H1 (cell line): ENCODE measurements at regions not wholly inside any gene's neighbourhood (a gene's known extent, or its start where the extent isn't known, plus 50 kb on each side); places are given as distances from the start of the nearest gene placed in this dataset.

Source experiments
- CTCF ChIA-PET: fragments of 300-600 bp; sonication (Branson Sonifier 250); formaldehyde crosslinking; loops from one replicate; lab custom pipeline; 2021; ENCODE audit not compliant: partially characterized antibody; lab: Charles Lee
- POLR2A ChIA-PET: fragments of 300-600 bp; sonication (Branson Sonifier 250); formaldehyde crosslinking; loops from one replicate; lab custom pipeline; 2021; ENCODE audit warnings: inconsistent platforms; ENCODE audit not compliant: partially characterized antibody; lab: Charles Lee
- DNase-seq, 2 experiments: peaks; one replicate each; pipeline versions ENCODE4 v3.0.0 to v3.0.0-alpha.2; 2010 to 2022; ENCODE audit warnings: low spot score in 2 of 2, low read depth in 1 of 2, mixed read lengths in 1 of 2
- FAIRE-seq: peaks from 2 replicates; lab custom pipeline; 2011; peaks lifted over from hg19 to GRCh38; lab: Jason Lieb, UNC
- H2AFZ ChIP-seq: 2 replicates; pipeline ENCODE4 v1.8.1; 2012; ENCODE audit warnings: low read length, inconsistent platforms
- H2AK5ac ChIP-seq: 2 replicates; pipeline ENCODE4 v1.6.1; 2013; ENCODE audit warnings: low read depth, low read length
- H2BK120ac ChIP-seq: replicated peaks from 2 replicates; pipeline ENCODE3; 2013; ENCODE audit warnings: low read depth, low read length, inconsistent platforms
- H2BK12ac ChIP-seq: 2 replicates; pipeline ENCODE4 v1.6.1; 2013; ENCODE audit warnings: low read depth, low read length
- H2BK15ac ChIP-seq: 2 replicates; pipeline ENCODE4 v1.6.1; 2013; ENCODE audit warnings: low read length
- H2BK20ac ChIP-seq: 2 replicates; pipeline ENCODE4 v1.6.1; 2013; ENCODE audit warnings: low read length
- H2BK5ac ChIP-seq: 2 replicates; pipeline ENCODE4 v1.6.1; 2013; ENCODE audit warnings: low read depth, low read length
- H3K14ac ChIP-seq: 2 replicates; pipeline ENCODE4 v1.6.1; 2013; ENCODE audit warnings: inconsistent platforms; ENCODE audit not compliant: insufficient read length
- H3K18ac ChIP-seq: 2 replicates; pipeline ENCODE4 v1.6.1; 2013; ENCODE audit warnings: low read length; ENCODE audit errors: extremely low read depth
- H3K23ac ChIP-seq: 2 replicates; pipeline ENCODE4 v1.6.1; 2013; ENCODE audit warnings: inconsistent platforms; ENCODE audit not compliant: insufficient read length
- H3K23me2 ChIP-seq: 2 replicates; pipeline ENCODE4 v1.6.1; 2013; ENCODE audit warnings: low read depth, low read length
- H3K27ac ChIP-seq: 2 replicates; pipeline ENCODE4 v1.6.1; 2011; ENCODE audit warnings: low read depth, low read length, inconsistent platforms
- H3K27me3 ChIP-seq, 4 experiments: replicated peaks in 1 of 4; 1 replicate in 1 of 4; 2 replicates in 3 of 4; pipeline versions ENCODE4 v1.6.1 to v1.8.1; 2011 to 2013; ENCODE audit warnings: low read length in 3 of 4, mild to moderate bottlenecking in 3 of 4, inconsistent platforms in 2 of 4, mixed read lengths in 2 of 4, moderate library complexity in 1 of 4; ENCODE audit not compliant: control insufficient read depth in 3 of 4, insufficient read depth in 3 of 4; ENCODE audit errors: extremely low read depth in 1 of 4
- H3K36me3 ChIP-seq, 4 experiments: 2 replicates each; pipeline versions ENCODE4 v1.6.1 to v1.8.1; 2011 to 2013; ENCODE audit warnings: mild to moderate bottlenecking in 4 of 4, low read length in 3 of 4, moderate library complexity in 2 of 4, control low read depth in 1 of 4, inconsistent platforms in 1 of 4; ENCODE audit not compliant: insufficient read depth in 4 of 4, control insufficient read depth in 2 of 4
- H3K4ac ChIP-seq: replicated peaks from 2 replicates; pipeline ENCODE3; 2013; ENCODE audit warnings: low read length, low read depth, mixed read lengths, inconsistent platforms; ENCODE audit not compliant: insufficient read length
- H3K4me1 ChIP-seq, 4 experiments: replicated peaks in 1 of 4; 1 replicate in 1 of 4; 2 replicates in 3 of 4; pipeline versions ENCODE4 v1.6.1 to v1.8.1; 2011 to 2013; ENCODE audit warnings: low read length in 3 of 4, inconsistent platforms in 2 of 4, mixed read lengths in 1 of 4; ENCODE audit not compliant: insufficient read depth in 4 of 4, control insufficient read depth in 3 of 4
- H3K4me2 ChIP-seq, 2 experiments: 2 replicates each; pipeline versions ENCODE4 v1.6.1 to v1.8.1; 2011 to 2013; ENCODE audit warnings: low read depth in 2 of 2, low read length in 2 of 2, control low read depth in 1 of 2, inconsistent platforms in 1 of 2, mild to moderate bottlenecking in 1 of 2; ENCODE audit not compliant: insufficient read depth in 1 of 2
- H3K4me3 ChIP-seq, 4 experiments: fragments of 200-600, 300-600 bp in 1 of 4; sonication (generic), shearing (Covaris generic), sonication (Bioruptor Twin) in 1 of 4; 2 replicates each; pipeline versions ENCODE4 v1.5.1 to v1.8.1; 2011 to 2016; ENCODE audit warnings: low read length in 4 of 4, low read depth in 3 of 4, control low read depth in 2 of 4, inconsistent platforms in 2 of 4, mild to moderate bottlenecking in 2 of 4, mixed read lengths in 1 of 4, moderate library complexity in 1 of 4; ENCODE audit not compliant: insufficient read depth in 2 of 4; ENCODE audit errors: extremely low read depth in 1 of 4
- H3K56ac ChIP-seq: replicated peaks from 2 replicates; pipeline ENCODE3; 2013; ENCODE audit warnings: low read depth, mild to moderate bottlenecking, mixed read lengths, low read length, inconsistent platforms; ENCODE audit not compliant: insufficient read length
- H3K79me1 ChIP-seq: 2 replicates; pipeline ENCODE4 v1.6.1; 2013; ENCODE audit warnings: low read depth, low read length, control low read depth
- H3K79me2 ChIP-seq, 2 experiments: 2 replicates each; pipeline versions ENCODE4 v1.6.1 to v1.8.1; 2012 to 2013; ENCODE audit warnings: low read length in 2 of 2, mild to moderate bottlenecking in 2 of 2, inconsistent platforms in 1 of 2; ENCODE audit not compliant: insufficient read depth in 2 of 2, control insufficient read depth in 1 of 2
- H3K9ac ChIP-seq, 4 experiments: replicated peaks in 1 of 4; 1 replicate in 1 of 4; 2 replicates in 3 of 4; pipeline versions ENCODE4 v1.6.1 to v1.8.1; 2011 to 2013; ENCODE audit warnings: low read depth in 3 of 4, low read length in 3 of 4, control low read depth in 2 of 4, mild to moderate bottlenecking in 2 of 4, moderate library complexity in 2 of 4, inconsistent platforms in 1 of 4; ENCODE audit errors: extremely low read depth in 1 of 4
- H3K9me3 ChIP-seq, 2 experiments: 2 replicates each; pipeline versions ENCODE4 v1.6.1 to v1.8.1; 2012 to 2013; ENCODE audit warnings: mild to moderate bottlenecking in 2 of 2, moderate library complexity in 2 of 2, control low read depth in 1 of 2, inconsistent platforms in 1 of 2, low read depth in 1 of 2, low read length in 1 of 2, mixed read lengths in 1 of 2; ENCODE audit not compliant: insufficient read depth in 2 of 2
- H4K20me1 ChIP-seq, 2 experiments: replicated peaks in 1 of 2; 2 replicates each; pipeline versions ENCODE3 to v1.8.1; 2011 to 2013; ENCODE audit warnings: inconsistent platforms in 2 of 2, low read length in 2 of 2, mild to moderate bottlenecking in 1 of 2; ENCODE audit not compliant: insufficient read depth in 2 of 2, control insufficient read depth in 1 of 2
- H4K5ac ChIP-seq: 2 replicates; pipeline ENCODE4 v1.6.1; 2013; ENCODE audit warnings: low read length, low read depth, mixed read lengths, inconsistent platforms; ENCODE audit not compliant: insufficient read length
- H4K8ac ChIP-seq: 2 replicates; pipeline ENCODE4 v1.8.0; 2013; ENCODE audit warnings: mild to moderate bottlenecking, moderate library complexity, low read length, inconsistent platforms; ENCODE audit not compliant: insufficient read depth; ENCODE audit errors: extremely low read depth
- H4K91ac ChIP-seq: replicated peaks from 2 replicates; pipeline ENCODE3; 2013; ENCODE audit warnings: low read length, mixed read lengths, inconsistent platforms; ENCODE audit not compliant: insufficient read length
- ASH2L ChIP-seq: fragments of 200-600, 300-600 bp; sonication (generic); IDR thresholded peaks from one replicate; pipeline ENCODE4 v1.7.1; 2017; ENCODE audit warnings: low read length
- CREB1 ChIP-seq: IDR thresholded peaks from 2 replicates; pipeline ENCODE4 v1.6.1; 2012; ENCODE audit warnings: inconsistent platforms
- CTBP2 ChIP-seq: IDR thresholded peaks from 2 replicates; pipeline ENCODE4 v1.7.0; 2011; ENCODE audit warnings: borderline replicate concordance, mild to moderate bottlenecking, moderate library complexity, mixed read lengths, low read length; ENCODE audit not compliant: insufficient read depth, insufficient read length
- KDM1A ChIP-seq: fragments of 200-600, 300-600 bp; sonication (generic); IDR thresholded peaks from 2 replicates; pipeline ENCODE4 v1.7.1; 2016; ENCODE audit warnings: mild to moderate bottlenecking, low read length, borderline replicate concordance
- RNF2 ChIP-seq: fragments of 200-900, 300-1000 bp; sonication (generic); IDR thresholded peaks from 2 replicates; pipeline ENCODE4 v1.7.1; 2016; ENCODE audit warnings: borderline replicate concordance, low read depth, mild to moderate bottlenecking, antibody characterized with exemption, low read length; ENCODE audit not compliant: poor library complexity, severe bottlenecking; ENCODE audit errors: missing control alignments
- whole genome bisulfite sequencing, 2 experiments: shearing (Covaris generic) in 1 of 2; methylation state at CpG; one replicate each; pipeline versions ENCODE4 v1.1.6 to v1.1.7; 2013 to 2015; ENCODE audit warnings: low lambda C conversion rate in 2 of 2, mixed read lengths in 2 of 2, inconsistent platforms in 1 of 2, low coverage in 1 of 2, missing lambda C conversion rate in 1 of 2; ENCODE audit not compliant: insufficient replicate concordance in 2 of 2, insufficient coverage in 1 of 2, insufficient read length in 1 of 2; ENCODE audit errors: extremely low coverage in 1 of 2, missing lambda C conversion rate in 1 of 2; 5-methylcytosine and 5-hydroxymethylcytosine counted together

GRCh38 chr4:157574606-157575005 lies 354.1 kb downstream of the GRIA2 start:
- Histone ChIP-seq H3K9ac (no peak overlapping the region), H3K56ac (no peak overlapping the region), H3K79me2 (no peaks in the 10 kb centered on the region), H4K91ac (no peak overlapping the region), H4K5ac (no peak overlapping the region), H3K79me1 (no peaks in the 10 kb centered on the region), H2BK120ac (no peak overlapping the region), H3K9me3 (no peaks in the 10 kb centered on the region), H2BK5ac (no peak overlapping the region), H3K18ac (no peak overlapping the region), H3K27ac (no peak overlapping the region), H4K20me1 (no peaks in the 10 kb centered on the region), H2AK5ac (no peak overlapping the region), H2AFZ (no peak overlapping the region), H3K27me3 (no peaks in the 10 kb centered on the region), H2BK15ac (no peak overlapping the region), H3K36me3 (no peaks in the 10 kb centered on the region), H2BK20ac (no peak overlapping the region), H3K23ac (no peak overlapping the region), H3K4me3 (no peak overlapping the region), H4K8ac (no peak overlapping the region), H3K4me1 (peaks cover 0 to 2% (median 0%) of the 10 kb centered on the region in 4 experiments; a peak in 1 of 7 replicates), H2BK12ac (no peak overlapping the region), H3K14ac (no peak overlapping the region), H3K23me2 (no peaks in the 10 kb centered on the region), H3K4ac (no peak overlapping the region), H3K4me2 (no peak overlapping the region)
- ChIA-PET POLR2A (no interaction called here), CTCF (interaction anchor here (0.9 kb wide), 1 partner anchor 45 kb away, joined by 3 read pairs; no protein-coding TSS in a partner anchor)
- TF ChIP-seq RNF2 (no peak), CREB1 (no peak), CTBP2 (no peak), KDM1A (no peak), ASH2L (no peak)
- DNase-seq: no peak
- FAIRE-seq: no peak
- 87% methylated on average over 7 of the region's 7 CpGs; no CpG with 5 or more reads in 1 of the 2 experiments for WGBS, 2 experiments
